Epithelial cell of esophagus (primary cell): ENCODE measurements at regions not wholly inside any gene's neighbourhood (a gene's known extent, or its start where the extent isn't known, plus 50 kb on each side); places are given as distances from the start of the nearest gene placed in this dataset.

ENCODE experiments used
- DNase-seq: peaks from one replicate; pipeline ENCODE4 v3.0.0; 2010; ENCODE audit warnings: low read depth
- H3K4me3 ChIP-seq: 2 replicates; pipeline ENCODE4 v1.5.1; 2011; ENCODE audit warnings: mild to moderate bottlenecking, low read length, control low read depth
- TF ChIP-seq, protein P1 (sequence below): IDR thresholded peaks from 2 replicates; pipeline ENCODE4 v1.5.1; 2011; ENCODE audit warnings: low read depth, mild to moderate bottlenecking, low read length, control low read depth, inconsistent platforms; ENCODE audit not compliant: insufficient read depth; ENCODE audit errors: missing control alignments

DNA sequence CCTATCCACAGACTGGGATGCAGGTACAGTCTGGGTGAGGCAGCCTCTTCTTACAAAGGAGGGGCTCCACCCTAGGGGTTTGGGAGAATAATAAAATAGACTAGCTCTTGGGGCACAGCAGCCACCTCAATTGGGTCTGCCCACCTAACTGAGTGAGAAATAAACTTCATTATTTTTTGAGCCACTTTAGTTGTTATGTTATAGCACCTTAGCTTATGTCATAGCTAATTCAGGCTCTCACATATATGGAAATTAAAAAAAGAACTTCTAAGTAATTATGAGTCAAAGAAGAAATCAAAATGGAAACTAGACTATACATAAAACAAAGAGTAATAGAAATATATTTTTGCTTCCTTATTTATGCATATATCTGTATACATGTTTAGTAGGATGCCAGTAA is 318.5 kb upstream of the B3GALT2 start:
- TF ChIP-seq, protein P1, sequence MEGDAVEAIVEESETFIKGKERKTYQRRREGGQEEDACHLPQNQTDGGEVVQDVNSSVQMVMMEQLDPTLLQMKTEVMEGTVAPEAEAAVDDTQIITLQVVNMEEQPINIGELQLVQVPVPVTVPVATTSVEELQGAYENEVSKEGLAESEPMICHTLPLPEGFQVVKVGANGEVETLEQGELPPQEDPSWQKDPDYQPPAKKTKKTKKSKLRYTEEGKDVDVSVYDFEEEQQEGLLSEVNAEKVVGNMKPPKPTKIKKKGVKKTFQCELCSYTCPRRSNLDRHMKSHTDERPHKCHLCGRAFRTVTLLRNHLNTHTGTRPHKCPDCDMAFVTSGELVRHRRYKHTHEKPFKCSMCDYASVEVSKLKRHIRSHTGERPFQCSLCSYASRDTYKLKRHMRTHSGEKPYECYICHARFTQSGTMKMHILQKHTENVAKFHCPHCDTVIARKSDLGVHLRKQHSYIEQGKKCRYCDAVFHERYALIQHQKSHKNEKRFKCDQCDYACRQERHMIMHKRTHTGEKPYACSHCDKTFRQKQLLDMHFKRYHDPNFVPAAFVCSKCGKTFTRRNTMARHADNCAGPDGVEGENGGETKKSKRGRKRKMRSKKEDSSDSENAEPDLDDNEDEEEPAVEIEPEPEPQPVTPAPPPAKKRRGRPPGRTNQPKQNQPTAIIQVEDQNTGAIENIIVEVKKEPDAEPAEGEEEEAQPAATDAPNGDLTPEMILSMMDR = no peak
- DNase-seq = no peak
- H3K4me3 ChIP-seq = no peak overlapping the region

DNA sequence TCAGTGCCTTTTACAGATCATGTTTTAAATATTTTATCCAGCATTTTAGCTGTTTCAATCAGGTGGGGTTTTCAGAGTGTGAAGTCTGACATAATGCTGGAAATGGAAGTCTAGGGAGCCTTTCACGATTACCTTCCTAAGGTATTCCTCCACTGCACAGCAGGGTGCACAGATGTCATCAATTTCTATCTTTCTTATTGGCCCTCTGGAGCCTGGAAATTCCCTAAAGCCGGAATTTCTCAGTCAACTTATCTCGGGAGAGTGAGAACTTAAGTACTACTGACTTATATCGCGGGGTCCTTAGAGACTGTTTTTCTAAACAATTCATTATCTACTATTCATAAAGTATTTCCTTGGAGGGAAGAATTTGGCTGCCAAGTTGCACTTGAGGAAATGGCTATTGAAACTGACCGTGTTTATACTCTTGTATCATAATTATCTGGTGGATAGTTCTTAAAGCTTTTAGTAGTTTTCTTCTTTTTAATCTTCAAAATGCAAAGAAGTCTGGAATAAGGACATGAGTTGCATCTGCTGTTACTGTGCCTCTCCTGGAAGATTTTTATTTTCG is 311.8 kb upstream of the B3GALT2 start:
- no peak overlapping the region for H3K4me3 ChIP-seq
- TF ChIP-seq, protein P1 = no peak
- peak; percentile 5 for DNase-seq

DNA sequence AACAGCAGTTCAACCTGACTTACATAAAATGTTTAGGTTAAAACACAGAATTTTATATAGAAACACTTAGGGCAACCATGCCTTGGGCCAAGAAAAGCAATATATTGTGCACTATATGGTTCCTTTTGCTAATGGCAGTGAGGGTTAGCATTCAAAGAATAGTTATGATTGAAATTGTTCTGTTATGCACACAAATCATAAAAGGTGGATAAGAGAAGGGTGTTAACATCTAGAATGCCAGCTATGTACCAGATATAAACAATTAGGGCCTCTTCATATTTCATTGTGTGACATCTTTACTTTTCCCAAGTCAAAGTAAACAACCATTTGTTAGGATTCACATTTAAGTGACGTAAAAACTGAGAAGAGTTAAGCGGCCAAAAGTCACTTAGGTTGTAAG is 308.0 kb upstream of the B3GALT2 start:
- TF ChIP-seq, protein P1 = no peak
- H3K4me3 ChIP-seq = no peak overlapping the region

DNA sequence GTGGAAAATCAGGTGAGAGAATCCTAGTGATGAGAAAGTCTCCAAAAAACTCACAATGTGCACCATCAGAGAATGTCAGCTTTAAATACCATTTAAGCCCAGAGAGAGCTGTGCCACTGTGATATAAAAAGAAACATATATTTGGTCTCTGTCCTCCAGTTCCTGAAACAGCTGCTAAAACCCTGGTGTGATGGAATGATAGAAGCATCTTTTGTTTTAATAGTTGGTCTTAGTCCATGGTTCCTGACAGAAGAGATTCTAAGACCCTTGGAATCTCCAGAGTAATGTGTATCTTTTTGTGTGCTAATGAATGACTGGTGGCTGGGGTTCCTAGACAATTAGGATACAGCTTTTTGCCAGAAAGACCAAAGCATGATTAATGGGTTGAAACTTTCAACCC is 302.8 kb upstream of the B3GALT2 start:
- H3K4me3 ChIP-seq = no peak overlapping the region
- DNase-seq = no peak

More for the DNA sequence above, 308.0 kb upstream of the B3GALT2 start:
- no peak for DNase-seq

DNA sequence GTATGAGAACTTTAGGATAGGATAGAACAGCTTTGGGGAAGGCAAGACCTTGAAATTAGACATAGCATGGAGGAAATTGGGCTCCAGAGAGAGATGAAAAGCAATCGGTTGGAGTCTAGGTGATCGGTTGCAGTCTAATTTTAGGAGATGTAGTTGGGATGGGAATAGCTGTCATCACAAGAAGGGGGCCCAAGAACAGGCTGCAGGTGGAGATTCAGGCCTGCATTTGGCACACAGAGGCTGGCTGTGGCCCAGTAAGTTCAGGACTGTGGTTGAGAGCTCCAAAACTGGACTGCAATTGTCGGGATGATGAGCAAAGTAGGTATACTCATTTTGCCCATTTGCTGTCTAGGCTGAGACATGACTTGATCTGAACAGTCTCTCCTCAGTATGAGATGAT is 301.3 kb upstream of the B3GALT2 start:
- DNase-seq = no peak
- H3K4me3 ChIP-seq = no peak overlapping the region
- TF ChIP-seq, protein P1 = no peak

More for the DNA sequence above, 302.8 kb upstream of the B3GALT2 start:
- TF ChIP-seq, protein P1 = no peak

DNA sequence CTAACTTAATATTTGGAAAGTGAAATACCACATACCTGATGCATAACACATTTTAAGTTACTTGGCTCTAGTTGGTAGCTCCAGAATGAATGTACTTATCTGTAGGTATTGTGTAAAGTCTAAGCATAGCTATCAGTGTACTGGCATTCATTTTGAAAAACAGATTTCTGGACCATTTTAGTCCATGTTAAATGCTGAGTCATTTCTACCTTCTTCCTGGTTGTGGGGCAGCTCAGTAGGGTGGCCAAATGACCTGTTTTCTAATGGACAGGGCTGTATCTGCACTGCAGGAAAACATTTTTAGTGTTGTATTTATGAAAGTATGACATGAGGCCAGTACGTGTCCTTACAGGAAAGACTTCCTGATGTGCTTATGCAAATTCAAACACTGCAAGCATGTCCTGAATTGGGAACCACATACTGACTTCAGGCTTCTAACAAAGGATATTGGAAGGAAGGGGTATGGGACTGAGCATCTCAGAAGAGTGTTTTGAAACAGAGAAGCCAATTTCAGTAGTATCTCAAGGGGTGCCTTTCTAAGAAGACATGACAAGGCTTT is 300.3 kb upstream of the B3GALT2 start:
- no peak overlapping the region for H3K4me3 ChIP-seq
- TF ChIP-seq, protein P1 = no peak
- peak; percentile 63 for DNase-seq

DNA sequence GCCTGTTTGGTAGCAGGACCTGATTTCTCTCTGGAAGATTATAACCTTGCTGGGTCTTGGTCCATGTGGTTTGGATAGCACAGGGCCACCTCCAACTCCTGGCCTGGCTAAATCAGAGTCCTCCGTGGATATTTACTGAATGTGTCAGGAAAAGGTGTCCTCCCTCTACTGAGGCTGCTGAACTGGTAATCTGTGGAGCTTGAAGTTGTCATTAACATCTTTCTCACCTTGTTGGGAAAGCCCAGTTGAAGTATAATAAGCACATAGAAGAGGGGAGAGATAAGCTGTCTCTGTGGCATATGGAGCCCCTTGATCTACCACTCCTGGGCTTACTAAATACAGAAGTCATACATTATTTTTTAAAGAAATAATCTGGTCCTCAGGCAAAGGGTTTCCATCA is 294.3 kb upstream of the B3GALT2 start:
- H3K4me3 ChIP-seq = no peak overlapping the region
- TF ChIP-seq, protein P1 = no peak
- no peak for DNase-seq
